ENCODE measurements at regions not wholly inside any gene's neighbourhood (a gene's known extent, or its start where the extent isn't known, plus 50 kb on each side); places are given as distances from the start of the nearest gene placed in this dataset.

GRCh38 chr7:10128748-10129147 is 844.9 kb upstream of the PHF14 start:
- Histone ChIP-seq H3K18ac (ENCODE audit: low read depth, low read length) (no peak overlapping the region), H3K79me1 (ENCODE audit: low read depth in 1 of 2, low read length in 2 of 2) (no peaks in the 10 kb centered on the region), H4K5ac (ENCODE audit: low read depth, low read length) (no peak overlapping the region), H3K14ac (replicated peaks; ENCODE audit: low read depth, low read length) (no peak overlapping the region), H4K91ac (ENCODE audit: insufficient read depth, low read depth, low read length) (no peak overlapping the region), H2BK15ac (ENCODE audit: low read depth, low read length) (no peak overlapping the region), H3K4ac (ENCODE audit: low read depth, low read length) (no peak overlapping the region), H3K27me3 (ENCODE audit: control insufficient read depth, insufficient read depth, low read length) (no peaks in the 10 kb centered on the region), H2BK5ac (ENCODE audit: low read depth, low read length, poor library complexity, severe bottlenecking) (no peak overlapping the region), H4K20me1 (ENCODE audit: insufficient read depth, low read length) (no peaks in the 10 kb centered on the region), H2AK9ac (replicated peaks; ENCODE audit: low read depth, low read length, poor library complexity) (no peak overlapping the region), H2AK5ac (ENCODE audit: low read depth, low read length) (no peak overlapping the region), H3K4me2 (ENCODE audit: low read depth, low read length) (no peak overlapping the region), H3K27ac (ENCODE audit: insufficient read depth, low read length) (no peak overlapping the region), H3K9ac (ENCODE audit: low read depth, low read length) (no peak overlapping the region), H3K36me3 (ENCODE audit: control insufficient read depth, insufficient read depth, low read length) (no peaks in the 10 kb centered on the region), H2BK120ac (ENCODE audit: low read depth, low read length) (no peak overlapping the region), H2AFZ (replicated peaks; ENCODE audit: low read length, poor library complexity) (no peak overlapping the region), H3K4me3 (ENCODE audit: insufficient read depth, low read depth, low read length) (no peak overlapping the region), H4K8ac (ENCODE audit: low read depth in 2 of 2, low read length in 2 of 2) (no peak overlapping the region), H3K23ac (ENCODE audit: low read depth, low read length) (no peak overlapping the region), H3K9me1 (ENCODE audit: insufficient read depth, low read length) (no peaks in the 10 kb centered on the region), H3K56ac (ENCODE audit: extremely low read depth, insufficient read depth, low read length) (no peak overlapping the region), H3K9me3 (ENCODE audit: control insufficient read depth, insufficient read depth, low read length) (peaks cover 7% of the 10 kb centered on the region; the same call in 1 of the 2 replicates), H3K4me1 (ENCODE audit: control insufficient read depth, insufficient read depth, low read length) (no peaks in the 10 kb centered on the region), H2BK20ac (ENCODE audit: low read depth, low read length) (no peak overlapping the region)
- WGBS, 2 experiments (ENCODE audit: extremely low coverage in 2 of 2, insufficient read length in 1 of 2), result no CpG with 5 or more reads among the region's 1 CpG
- POLR2A ChIA-PET (ENCODE audit: unreplicated experiment), result no interaction called here
- no peak for ATAC-seq (ENCODE audit: low read depth)
- in situ Hi-C loops (cut with MboI; ENCODE audit: low sequenced_read_pairs) (no loop called here), dilution Hi-C loops (cut with HindIII; ENCODE audit: low sequenced_read_pairs, unreplicated experiment) (no loop called here), intact Hi-C loops (cut with micrococcal nuclease) (no loop called here)
- DNase-seq, result no peak
- TF ChIP-seq CEBPB (IDR thresholded peaks at IDR 0.05; ENCODE audit: low read depth, low read length), result no peak
- TF ChIP-seq CHD1 (IDR thresholded peaks at IDR 0.05; ENCODE audit: low read depth, low read length), result no peak
- TF ChIP-seq USF2 (IDR thresholded peaks at IDR 0.05; ENCODE audit: low read depth, low read length), result no peak
- TF ChIP-seq MAZ (IDR thresholded peaks at IDR 0.05; ENCODE audit: borderline replicate concordance, low read depth, low read length), result no peak
- TF ChIP-seq RFX5 (IDR thresholded peaks at IDR 0.05; ENCODE audit: low read depth, low read length), result no peak
- TF ChIP-seq MXI1 (IDR thresholded peaks at IDR 0.05; ENCODE audit: borderline replicate concordance, low read depth, low read length), result no peak
- TF ChIP-seq NFE2L2 (IDR thresholded peaks at IDR 0.05; ENCODE audit: low read depth, low read length), result no peak
- TF ChIP-seq ELK1 (IDR thresholded peaks at IDR 0.05; ENCODE audit: borderline replicate concordance, low read depth, low read length), result no peak
- TF ChIP-seq RCOR1 (IDR thresholded peaks at IDR 0.05; ENCODE audit: insufficient replicate concordance, low read length), result no peak
- no peak for TF ChIP-seq FOS (IDR thresholded peaks at IDR 0.05; ENCODE audit: low read depth, low read length)
- TF ChIP-seq CTCF (conservative IDR thresholded peaks at IDR 0.05; ENCODE audit: low read depth, low read length), result no peak
- CTCF ChIA-PET, result no interaction called here
- no TSS peak for BruUV-seq (replicated peaks)

Data from IMR-90 (cell line).